ENCODE measurements at regions not wholly inside any gene's neighbourhood (a gene's known extent, or its start where the extent isn't known, plus 50 kb on each side); places are given as distances from the start of the nearest gene placed in this dataset.
"Not testable (repeated sequence)": the region's sequence is repeated elsewhere in the genome, so short reads cannot be mapped to it uniquely, and the experiment has no call there.

DNA sequence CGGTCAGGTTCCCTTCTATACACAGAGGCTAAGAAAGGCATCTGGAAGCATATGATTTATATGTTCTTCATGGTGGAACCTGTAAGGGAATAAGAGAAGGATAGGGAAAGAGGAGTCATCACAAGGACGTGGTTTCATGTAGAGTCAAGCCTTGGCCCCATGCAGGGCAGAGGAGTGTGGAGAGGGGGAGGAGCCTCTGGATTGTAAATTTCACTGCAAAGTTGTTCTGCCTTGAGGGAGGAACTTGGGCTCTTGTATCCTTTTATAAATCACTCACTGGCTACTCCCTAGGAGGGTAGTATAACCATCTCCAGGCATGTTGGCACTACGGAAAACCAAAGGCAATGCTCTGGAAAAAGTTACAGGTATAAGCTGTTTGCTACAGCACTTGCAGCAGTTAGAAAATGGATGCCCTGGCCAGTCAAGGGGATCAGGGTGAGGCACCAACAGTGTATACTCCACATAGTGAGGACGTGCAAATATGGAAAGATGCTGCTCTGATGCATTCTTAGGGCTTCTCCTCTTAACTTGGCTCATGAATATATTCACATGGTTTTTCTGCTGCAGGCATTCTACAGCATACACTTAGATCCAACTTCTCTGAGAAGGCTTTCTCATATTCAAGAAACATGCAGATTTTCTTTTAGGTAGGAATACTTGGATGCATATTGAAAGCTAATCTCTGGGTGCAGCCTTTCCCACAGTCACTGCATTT, 60.3 kb upstream of the ZNF81 start:
- DNase-seq = no peak

DNA sequence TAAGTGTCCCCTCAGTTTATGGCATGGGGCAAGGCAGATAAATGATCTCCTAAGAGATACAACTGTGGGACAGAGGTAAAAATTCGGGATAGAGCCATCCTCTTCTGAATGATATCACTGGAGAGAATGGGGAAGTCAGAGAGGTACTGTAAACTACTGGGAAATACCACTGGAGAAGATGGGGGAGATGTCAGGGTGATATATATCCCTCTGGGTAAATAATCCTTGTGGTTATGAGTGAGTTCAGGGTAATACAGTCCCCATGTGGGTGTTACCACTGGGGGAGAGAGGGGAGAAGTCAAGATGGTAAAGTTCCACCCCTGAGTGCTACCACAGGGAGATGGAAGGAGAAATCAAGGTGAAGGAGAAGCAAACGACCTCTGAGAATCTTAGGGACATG, 63.9 kb upstream of the ZNF81 start:
- no peak for DNase-seq

GRCh38 chrX:47771473-47771872, 65.2 kb upstream of the ZNF81 start:
- no peak for DNase-seq

- DNase-seq = not testable (repeated sequence)
Measured at GRCh38 chrX:47762826-47763225, 73.9 kb upstream of the ZNF81 start.

DNA sequence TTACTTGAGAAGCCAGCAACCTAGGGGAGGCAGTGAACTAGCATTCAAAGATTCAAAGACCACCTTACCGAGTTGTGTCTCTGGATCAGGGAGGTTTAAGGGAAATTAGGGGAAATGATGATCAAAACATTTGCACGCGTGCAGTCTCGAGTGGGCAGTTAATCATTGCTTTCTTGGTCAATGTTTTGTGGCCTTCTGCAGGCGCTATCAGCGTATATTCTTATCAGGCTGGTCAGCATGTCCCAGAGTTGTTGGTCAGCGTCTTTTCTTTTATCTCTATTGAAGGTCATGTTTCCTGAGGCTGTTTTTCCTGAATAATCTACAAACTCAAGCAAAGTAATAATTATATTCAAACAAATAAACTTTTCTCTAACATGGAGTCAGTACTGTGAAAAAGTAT, 84.0 kb upstream of the ZNF81 start:
- DNase-seq = no peak

DNA sequence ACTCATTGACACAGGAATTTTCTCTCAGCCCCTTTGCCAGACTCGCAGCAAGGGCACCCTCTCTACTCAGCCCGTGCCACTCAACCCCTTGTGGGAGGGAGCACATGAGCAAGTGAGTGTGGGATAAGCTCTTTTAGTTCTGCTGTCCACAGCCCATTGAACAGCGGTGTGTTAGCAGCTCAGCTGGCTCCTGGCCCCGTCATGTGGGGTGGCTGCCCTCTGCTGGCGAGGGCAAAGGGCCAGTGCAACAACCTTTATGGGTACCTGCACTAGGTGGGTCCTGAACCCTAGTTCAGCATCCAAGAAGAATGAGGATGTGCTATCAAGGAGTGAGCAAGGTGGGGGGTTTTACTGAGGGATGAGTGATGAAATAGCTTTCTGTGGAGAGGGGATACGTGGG, 85.0 kb upstream of the ZNF81 start:
- DNase-seq = peak; percentile 44

DNA sequence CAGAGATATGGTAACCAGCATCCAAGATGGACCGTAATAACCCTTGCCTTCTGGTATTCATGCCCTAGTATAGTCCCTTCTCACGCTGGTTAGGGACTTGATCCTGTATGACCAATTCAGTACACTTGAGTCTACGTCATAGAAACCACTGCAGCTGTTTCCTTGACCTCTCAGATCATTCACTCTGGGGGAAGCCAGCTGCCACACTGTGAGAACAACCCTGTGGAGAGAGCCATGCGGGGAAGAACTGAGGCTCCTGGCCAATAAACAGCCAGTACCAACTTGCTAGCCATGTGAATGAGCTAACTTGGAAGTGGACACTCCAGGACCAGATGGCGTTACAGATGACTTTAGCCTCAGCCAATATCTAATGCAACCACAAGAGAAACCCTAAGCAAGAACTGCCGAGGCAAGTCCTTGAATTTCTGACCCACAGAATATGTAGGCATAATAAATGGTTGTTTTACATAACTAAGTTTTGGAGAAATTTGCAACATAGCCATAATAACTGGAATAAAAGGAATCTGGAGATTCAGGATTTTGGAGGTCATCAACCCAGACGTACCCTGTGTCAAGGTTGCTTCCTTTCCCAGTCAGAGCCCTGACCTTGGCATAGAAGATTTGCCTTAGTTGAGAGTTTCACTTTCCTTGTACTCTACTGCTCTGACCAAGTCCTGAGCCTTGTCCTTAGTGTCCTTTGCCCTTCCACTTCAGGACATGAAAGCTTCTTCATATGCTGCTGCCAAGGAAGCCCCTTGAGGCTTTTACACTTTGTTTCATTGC, 87.3 kb upstream of the ZNF81 start:
- DNase-seq = peak; percentile 42

DNA sequence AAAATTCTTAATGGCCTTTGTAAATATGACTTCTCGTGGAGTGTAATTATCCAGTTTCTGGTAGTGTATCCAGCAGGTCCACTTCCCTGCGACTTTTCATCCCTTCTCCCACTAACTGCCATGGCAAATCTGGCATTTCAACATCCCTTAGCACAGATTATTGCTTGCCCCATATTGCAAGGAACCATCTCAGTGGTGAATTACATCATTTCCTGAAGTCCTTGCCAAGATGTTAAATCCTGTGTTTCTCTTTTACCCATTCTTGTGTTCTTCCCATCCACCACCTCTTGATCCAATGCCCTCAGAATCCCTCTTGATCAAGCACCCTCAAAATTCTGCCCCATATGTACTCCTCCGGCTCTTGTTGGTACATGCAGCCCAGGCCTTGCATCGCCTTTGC, 88.1 kb upstream of the ZNF81 start:
- DNase-seq = peak; percentile 56

DNA sequence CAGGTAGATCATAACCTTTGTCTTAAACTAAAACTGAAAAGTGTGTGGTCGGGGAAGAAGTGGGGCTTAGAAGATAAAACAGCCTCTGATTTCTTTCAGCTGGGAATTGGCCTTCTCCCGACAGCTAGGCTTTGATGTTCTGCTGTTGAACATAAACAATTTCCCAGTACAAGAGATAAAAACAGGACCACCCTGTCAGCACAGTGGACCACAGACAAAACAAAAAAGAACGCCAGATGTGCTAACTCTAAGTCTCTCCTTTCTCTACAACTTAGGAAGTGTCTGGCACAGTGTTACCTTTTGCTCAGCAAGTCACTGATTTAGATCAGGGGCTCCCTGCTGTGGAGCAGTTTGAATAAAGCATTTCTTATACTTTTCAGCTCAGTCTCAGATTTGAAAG, 87.5 kb upstream of the UXT start:
- no peak for DNase-seq

DNA sequence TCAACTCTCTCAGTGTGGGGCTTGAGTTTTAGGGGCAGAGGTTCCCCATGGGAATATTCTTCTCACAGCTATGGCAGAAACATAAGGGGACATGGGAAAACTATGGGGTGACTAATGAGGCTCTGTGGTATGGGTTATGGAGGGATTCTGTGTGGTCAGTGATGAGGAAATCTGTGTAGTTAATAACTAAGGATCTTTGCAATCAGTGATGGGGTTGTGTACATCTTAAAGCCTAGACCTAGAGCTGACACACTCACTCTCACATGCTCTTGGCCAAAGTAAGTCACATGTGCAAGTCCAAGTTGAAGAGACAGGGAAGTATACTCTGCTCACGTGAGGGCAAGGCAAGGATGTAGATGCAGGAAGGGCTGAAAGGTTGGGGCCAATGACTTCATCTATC, 86.4 kb upstream of the UXT start:
- DNase-seq = peak; percentile 71

GRCh38 chrX:47743504-47743903, 84.5 kb upstream of the UXT start:
- peak; percentile 77 for DNase-seq

DNA sequence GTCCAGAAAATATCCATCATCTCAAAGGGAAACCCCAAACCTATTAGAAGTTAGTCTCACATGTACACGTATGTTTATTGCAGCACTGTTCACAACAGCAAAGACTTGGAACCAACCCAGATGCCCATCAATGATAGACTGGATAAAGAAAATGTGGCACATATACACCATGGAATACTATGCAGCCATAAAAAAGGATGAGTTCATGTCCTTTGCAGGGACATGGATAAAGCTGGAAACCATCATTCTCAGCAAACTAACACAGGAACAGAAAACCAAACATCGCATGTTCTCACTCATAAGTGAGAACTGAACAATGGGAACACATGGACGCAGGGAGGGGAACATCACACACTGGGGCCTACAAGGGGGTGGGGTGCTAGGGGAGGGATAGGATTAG, 79.9 kb upstream of the UXT start:
- DNase-seq = not testable (repeated sequence)

DNA sequence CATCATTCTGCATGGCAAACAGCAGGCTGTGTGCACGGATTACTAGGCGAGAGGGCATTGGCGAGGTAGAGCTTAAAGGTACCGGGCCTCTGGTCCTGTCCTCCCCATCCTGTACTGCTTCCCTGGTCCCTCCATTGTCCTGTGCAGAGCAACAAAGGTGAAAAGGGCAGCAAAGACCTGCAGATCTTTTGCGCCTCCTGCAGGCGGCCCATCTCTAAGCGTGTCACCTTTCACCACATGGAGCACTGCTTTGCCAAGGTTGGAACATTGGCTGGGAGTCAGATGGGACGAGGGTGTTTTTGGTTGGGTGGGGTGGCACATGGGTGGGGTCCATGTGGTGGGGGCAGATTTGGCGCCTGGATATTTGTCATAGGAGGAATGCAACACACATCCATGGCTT, 64.7 kb upstream of the UXT start:
- DNase-seq = no peak

GRCh38 chrX:47723083-47723482, 64.1 kb upstream of the UXT start:
- no peak for DNase-seq

DNA sequence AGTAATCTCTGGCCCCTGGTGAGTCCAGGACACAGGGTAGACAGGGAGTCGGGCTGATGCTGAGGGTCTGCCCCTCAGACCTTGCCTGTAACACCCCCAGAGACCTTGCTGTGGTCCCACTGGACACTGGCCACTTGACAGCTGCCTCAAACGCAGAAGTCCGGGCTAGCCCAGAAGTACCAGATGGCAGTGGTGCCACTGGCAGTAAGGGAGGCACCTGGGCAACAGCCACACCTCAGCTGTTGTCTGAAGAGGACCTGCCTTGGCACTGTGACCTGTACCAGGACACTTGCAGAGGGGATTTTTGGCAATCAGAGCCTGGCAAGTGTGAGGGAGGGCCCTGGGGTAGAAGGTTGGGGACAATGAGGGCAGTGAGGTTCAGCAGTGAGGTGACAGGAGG, 63.3 kb upstream of the UXT start:
- no peak for DNase-seq

- not testable (repeated sequence) for DNase-seq
Measured at GRCh38 chrX:47715078-47715477, 56.1 kb upstream of the UXT start.

GRCh38 chrX:47712675-47713074, 53.7 kb upstream of the UXT start:
- DNase-seq = not testable (repeated sequence)

DNA sequence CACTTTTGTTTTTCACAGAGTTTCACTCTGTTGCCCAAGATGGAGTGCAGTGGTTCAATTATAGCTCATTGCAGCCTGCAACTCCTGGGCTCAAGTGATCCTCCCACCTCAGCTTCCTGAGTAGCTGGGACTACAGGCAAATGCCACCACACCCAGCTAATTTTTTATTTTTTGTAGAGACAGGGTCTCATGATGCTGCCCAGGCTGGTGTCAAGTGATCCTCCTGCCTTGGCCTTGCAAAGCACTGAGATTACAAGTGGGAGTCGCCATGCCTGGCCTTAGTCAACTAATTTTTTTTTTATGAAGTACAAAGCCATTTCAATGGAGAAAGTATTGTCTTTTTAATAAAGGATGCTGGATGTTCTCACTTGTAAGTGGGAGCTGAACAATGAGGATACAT, 51.3 kb upstream of the UXT start:
- DNase-seq = no peak
